ENCODE measurements at regions not wholly inside any gene's neighbourhood (a gene's known extent, or its start where the extent isn't known, plus 50 kb on each side); places are given as distances from the start of the nearest gene placed in this dataset.

DNA sequence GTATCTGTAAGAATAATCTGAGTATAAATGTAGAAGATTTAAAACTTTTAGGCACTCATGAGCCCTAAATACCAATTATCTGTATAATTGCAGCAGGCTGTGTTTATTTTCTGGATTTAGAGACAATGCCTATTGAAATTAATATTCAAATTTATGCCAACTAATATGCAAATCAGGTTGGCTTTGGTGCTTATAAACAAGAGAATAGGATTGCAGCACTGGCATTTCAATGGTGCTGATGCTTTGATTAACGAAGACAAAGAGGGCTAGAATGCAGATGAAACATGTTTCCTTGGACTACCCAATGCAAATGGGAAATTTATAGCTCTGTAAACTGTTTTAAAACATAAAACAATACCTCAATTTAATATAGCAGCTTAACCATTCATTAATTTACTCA is 70.7 kb upstream of the GATB start:
- DNase-seq = no peak

GRCh38 chr4:151830168-151830567 is 69.4 kb upstream of the GATB start:
- DNase-seq = no peak

DNA sequence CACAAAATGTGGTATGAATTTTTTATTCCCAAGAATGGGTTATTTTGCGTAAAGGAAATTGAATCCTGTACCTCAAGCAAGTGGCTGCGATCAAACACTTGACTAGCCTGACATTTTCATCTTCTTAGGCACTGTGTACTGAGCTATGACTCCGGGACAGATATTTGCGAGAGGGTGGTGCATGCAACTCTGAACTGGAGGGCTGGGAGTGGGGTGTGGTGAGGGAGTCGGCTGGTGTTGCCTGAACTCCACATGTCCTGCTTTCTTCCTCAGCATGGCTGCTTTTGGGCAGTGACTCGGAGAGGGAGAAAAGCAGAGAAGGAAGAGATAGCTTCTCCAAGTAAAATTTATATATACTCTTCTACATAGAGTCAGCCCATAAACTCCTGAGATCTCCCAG is 68.5 kb upstream of the GATB start:
- DNase-seq = no peak

DNA sequence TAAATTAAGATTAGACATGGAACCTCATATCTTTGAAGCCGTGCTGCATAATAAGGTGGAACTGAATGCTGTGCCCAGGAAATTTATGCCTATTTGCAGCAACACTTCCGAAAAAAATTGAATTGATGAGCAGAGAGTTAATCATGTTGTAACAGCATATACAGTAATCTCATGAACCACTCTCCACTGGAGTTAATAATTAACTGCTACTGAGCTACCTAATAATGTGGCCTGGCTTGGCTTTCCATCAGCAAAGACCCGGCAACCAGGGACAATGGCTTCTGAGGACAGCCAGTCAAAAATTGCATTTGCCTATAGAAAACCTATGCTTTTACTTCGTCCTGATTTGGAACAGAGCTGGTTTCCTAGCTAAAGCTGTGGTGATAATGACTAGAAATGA is 63.8 kb upstream of the GATB start:
- no peak for DNase-seq

- DNase-seq = no peak
Observed at GRCh38 chr4:151822331-151822730, 61.5 kb upstream of the GATB start.

GRCh38 chr4:151820004-151820403 is 59.2 kb upstream of the GATB start:
- no peak for DNase-seq

DNA sequence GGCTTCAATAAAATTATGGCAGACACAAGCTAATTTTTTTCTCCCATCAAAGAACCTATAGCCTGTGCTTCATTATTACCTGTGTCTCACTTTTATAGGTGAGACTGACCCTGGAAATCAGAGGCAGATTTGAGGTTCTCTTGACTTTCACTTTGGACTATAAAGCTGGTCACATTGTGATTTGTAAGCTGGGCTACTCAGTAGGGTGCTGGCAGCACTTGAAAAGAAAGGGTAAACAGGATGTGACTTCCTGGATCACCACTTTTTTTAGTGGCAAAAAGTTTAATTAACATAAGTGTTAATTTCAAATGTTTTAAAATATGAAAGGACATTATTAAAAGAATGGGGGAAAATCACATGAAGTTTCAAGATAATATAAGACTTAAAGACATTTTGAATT is 50.6 kb upstream of the GATB start:
- DNase-seq = no peak
